GM12878 (cell line): ENCODE measurements at regions not wholly inside any gene's neighbourhood (a gene's known extent, or its start where the extent isn't known, plus 50 kb on each side); places are given as distances from the start of the nearest gene placed in this dataset.

Experiments
- ATAC-seq: fragments of 200-7000 bp; cut with Tn5 transposase; 3 replicates; pipeline ENCODE4 v1.9.1; 2020; ENCODE audit warnings: mild to moderate bottlenecking, moderate library complexity
- BruUV-seq: library from RNA; stranded (reverse); fragments of 400-500 nt; replicated peaks from 2 replicates; lab custom pipeline; 2021; lab: Mats Ljungman, UMichigan
- CTCF ChIA-PET: fragments of 300-600 bp; sonication (Branson Sonifier 250); formaldehyde crosslinking; extraction: SDS; loops from one replicate; lab custom pipeline; 2021; ENCODE audit warnings: inconsistent platforms; lab: Yijun Ruan, JAX
- POLR2A ChIA-PET: fragments of 350-600 bp; formaldehyde crosslinking; extraction: SDS; loops from one replicate; lab custom pipeline; 2021; ENCODE audit warnings: inconsistent platforms; lab: Charles Lee
- RAD21 ChIA-PET: fragments of 300-600 bp; sonication (Branson Sonifier 250); formaldehyde crosslinking; loops from one replicate; lab custom pipeline; 2023; ENCODE audit warnings: antibody characterized with exemption; ENCODE audit not compliant: unreplicated experiment; lab: Charles Lee
- SMC1A ChIA-PET: fragments of 300-600 bp; sonication (Branson Sonifier 250); formaldehyde crosslinking; loops from one replicate; lab custom pipeline; 2023; ENCODE audit not compliant: unreplicated experiment, uncharacterized antibody; lab: Charles Lee
- DNase-seq: peaks from one replicate; pipeline ENCODE4 v3.0.0-alpha.2; 2011; ENCODE audit warnings: low read depth, low spot score
- FAIRE-seq: peaks from 3 replicates; lab custom pipeline; 2011; peaks lifted over from hg19 to GRCh38; lab: Jason Lieb, UNC
- H2AFZ ChIP-seq: 2 replicates; pipeline ENCODE4 v1.6.0; 2011; ENCODE audit warnings: low read depth, low read length, control low read depth; ENCODE audit not compliant: control insufficient read depth
- H3K27ac ChIP-seq: 2 replicates; pipeline ENCODE4 v1.5.1; 2011; ENCODE audit warnings: control low read depth; ENCODE audit not compliant: control insufficient read depth, insufficient read depth
- H3K27me3 ChIP-seq, 2 experiments: replicated peaks in 1 of 2; 2 replicates each; pipeline versions ENCODE4 v1.6.0 to v1.6.1; 2011; ENCODE audit warnings: low read length in 1 of 2; ENCODE audit not compliant: control insufficient read depth in 2 of 2, insufficient read depth in 2 of 2
- H3K36me3 ChIP-seq, 2 experiments: 2 replicates each; pipeline ENCODE4 v1.5.1; 2011; ENCODE audit warnings: low read length in 1 of 2; ENCODE audit not compliant: control insufficient read depth in 2 of 2, insufficient read depth in 2 of 2
- H3K4me1 ChIP-seq: 2 replicates; pipeline ENCODE4 v1.6.1; 2011; ENCODE audit warnings: mild to moderate bottlenecking, low read length, moderate library complexity, mixed read lengths; ENCODE audit not compliant: control insufficient read depth, insufficient read depth
- H3K4me2 ChIP-seq: 2 replicates; pipeline ENCODE4 v1.6.0; 2011; ENCODE audit warnings: control low read depth; ENCODE audit not compliant: control insufficient read depth, insufficient read depth
- H3K4me3 ChIP-seq: fragments of 200-600 bp; sonication (generic); 2 replicates; pipeline ENCODE4 v1.5.1; 2016
- H3K79me2 ChIP-seq: 2 replicates; pipeline ENCODE4 v1.6.0; 2011; ENCODE audit warnings: low read length; ENCODE audit not compliant: control insufficient read depth, insufficient read depth
- H3K9ac ChIP-seq: 2 replicates; pipeline ENCODE4 v1.8.0; 2011; ENCODE audit warnings: low read length, control low read depth, mixed read lengths; ENCODE audit not compliant: control insufficient read depth, insufficient read depth
- H3K9me3 ChIP-seq: replicated peaks from 3 replicates; pipeline ENCODE4 v1.5.1; 2011; ENCODE audit warnings: mild to moderate bottlenecking, low read length; ENCODE audit not compliant: control insufficient read depth, insufficient read depth
- H4K20me1 ChIP-seq: 2 replicates; pipeline ENCODE4 v1.6.0; 2011; ENCODE audit not compliant: control insufficient read depth, insufficient read depth
- IRF3 ChIP-seq: fragments of 450-650 bp; IDR thresholded peaks from 2 replicates; pipeline ENCODE4 v1.6.1; 2014; ENCODE audit warnings: mild to moderate bottlenecking
- MTA2 ChIP-seq: fragments of 450-650 bp; IDR thresholded peaks from 2 replicates; pipeline ENCODE4 v1.6.1; 2016; ENCODE audit warnings: low read depth, mild to moderate bottlenecking, moderate library complexity
- MTA3 ChIP-seq: IDR thresholded peaks from 2 replicates; pipeline ENCODE4 v1.6.1; 2012; ENCODE audit warnings: low read length, inconsistent platforms, borderline replicate concordance
- SMAD5 ChIP-seq: IDR thresholded peaks from 2 replicates; pipeline ENCODE4 v1.6.1; 2016; ENCODE audit warnings: antibody characterized with exemption, low read depth
- ZNF274 ChIP-seq: IDR thresholded peaks from one replicate; pipeline ENCODE4 v1.8.0; 2011; ENCODE audit not compliant: insufficient read length, insufficient read depth
- WGBS: methylation state at CpG from one replicate; pipeline ENCODE4 v1.1.6; 2016; ENCODE audit warnings: low lambda C conversion rate; ENCODE audit not compliant: insufficient replicate concordance, insufficient coverage; ENCODE audit errors: missing lambda C conversion rate; 5-methylcytosine and 5-hydroxymethylcytosine counted together
- in situ Hi-C: fragments of 300-500 bp; cut with MboI; formaldehyde crosslinking; loops from 9 replicates; pipeline ENCODE4 v1.14.3; 2018; ENCODE audit warnings: mixed read lengths
- intact Hi-C: fragments of 100-400 bp; cut with micrococcal nuclease; formaldehyde crosslinking; loops from one replicate; pipeline ENCODE4 v1.14.2; 2022; ENCODE audit not compliant: unreplicated experiment
- TF ChIP-seq, protein P1 (sequence below): IDR thresholded peaks from 2 replicates; pipeline ENCODE4 v1.6.1; 2011; ENCODE audit warnings: borderline replicate concordance, low read depth, mild to moderate bottlenecking, moderate library complexity, mixed read lengths, low read length; ENCODE audit not compliant: insufficient read depth; ENCODE audit errors: extremely low read length

DNA sequence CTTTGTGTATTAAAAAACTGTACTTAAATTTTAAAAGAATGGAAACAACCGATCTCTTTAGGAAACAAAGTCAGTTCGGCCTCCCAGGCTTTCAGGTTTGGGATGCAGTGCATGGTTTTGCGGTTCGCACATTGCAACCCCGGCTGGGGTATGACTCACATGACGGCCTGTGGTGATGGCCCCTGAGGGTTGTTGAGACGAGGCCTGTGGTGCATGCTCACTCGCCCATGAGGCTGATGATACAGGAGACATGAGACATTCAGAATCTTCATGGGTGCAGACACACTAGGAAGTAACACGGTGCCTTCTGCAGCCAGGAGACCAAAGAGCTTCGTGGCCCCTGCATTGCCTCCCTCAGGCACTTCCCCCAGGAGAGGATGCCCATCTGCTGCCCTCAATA is 724.6 kb upstream of the SALL3 start (continued):
- no peak for TF ChIP-seq IRF3
- TF ChIP-seq MTA3 = no peak
- TF ChIP-seq SMAD5 = no peak
- no peak for TF ChIP-seq ZNF274
- TF ChIP-seq, protein P1, sequence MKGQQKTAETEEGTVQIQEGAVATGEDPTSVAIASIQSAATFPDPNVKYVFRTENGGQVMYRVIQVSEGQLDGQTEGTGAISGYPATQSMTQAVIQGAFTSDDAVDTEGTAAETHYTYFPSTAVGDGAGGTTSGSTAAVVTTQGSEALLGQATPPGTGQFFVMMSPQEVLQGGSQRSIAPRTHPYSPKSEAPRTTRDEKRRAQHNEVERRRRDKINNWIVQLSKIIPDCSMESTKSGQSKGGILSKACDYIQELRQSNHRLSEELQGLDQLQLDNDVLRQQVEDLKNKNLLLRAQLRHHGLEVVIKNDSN = no peak

DNA sequence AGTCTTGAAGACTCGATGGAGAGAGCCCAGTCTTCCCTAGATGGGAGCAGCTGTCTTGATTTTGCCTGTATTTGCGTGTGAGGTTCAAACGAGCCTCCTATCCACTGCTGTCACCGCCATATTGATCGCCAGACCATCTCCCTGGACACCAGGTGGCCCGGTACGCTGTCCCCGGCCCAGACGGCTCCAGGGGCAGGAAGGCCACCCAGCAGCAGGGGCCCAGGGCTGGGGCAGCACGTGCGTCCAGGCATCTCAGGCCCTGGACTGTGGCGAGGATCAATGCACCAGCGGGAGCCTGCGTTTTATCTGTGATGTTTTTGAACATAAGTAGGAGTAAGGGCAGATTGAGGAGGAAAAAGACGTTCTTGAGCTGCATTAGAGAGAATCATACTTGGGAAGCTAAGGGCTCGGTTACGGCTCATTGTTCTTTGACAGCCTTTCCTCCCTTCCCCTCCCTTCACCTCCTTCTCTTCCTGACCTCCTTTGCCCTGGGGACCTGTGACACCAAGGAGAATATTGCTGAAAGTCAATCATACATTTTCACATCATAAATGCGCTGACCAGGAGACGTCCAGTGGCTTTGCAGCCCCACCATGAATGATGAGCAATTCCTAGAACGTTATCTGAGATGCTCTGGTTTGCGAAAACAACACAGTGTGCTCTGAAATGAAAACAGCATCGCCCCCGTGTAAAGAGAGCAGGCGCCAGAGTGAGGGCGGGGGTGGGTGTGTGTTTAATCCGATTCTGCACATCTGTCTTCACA is 711.2 kb upstream of the SALL3 start:
- SMC1A ChIA-PET = no interaction called here
- intact Hi-C loops (no loop called here), in situ Hi-C loops (no loop called here)
- no peaks in the 10 kb centered on the region for H3K36me3 ChIP-seq
- POLR2A ChIA-PET = no interaction called here
- no peak overlapping the region for H2AFZ ChIP-seq
- H3K27me3 ChIP-seq = no peaks in the 10 kb centered on the region
- DNase-seq (no peak), FAIRE-seq (no peak), ATAC-seq (no peak)
- H3K79me2 ChIP-seq = no peaks in the 10 kb centered on the region
- no peaks in the 10 kb centered on the region for H3K9me3 ChIP-seq
- no peaks in the 10 kb centered on the region for H4K20me1 ChIP-seq
- TF ChIP-seq MTA2 = no peak
- CTCF ChIA-PET = no interaction called here
- H3K27ac ChIP-seq = no peak overlapping the region
- no peak overlapping the region for H3K9ac ChIP-seq
- no peaks in the 10 kb centered on the region for H3K4me1 ChIP-seq
- H3K4me2 ChIP-seq = no peak overlapping the region
- no peak overlapping the region for H3K4me3 ChIP-seq
- RAD21 ChIA-PET = no interaction called here
- WGBS = 32% methylated on average over 26 of the region's 26 CpGs
- no TSS peak for BruUV-seq
